Right lobe of liver (tissue), 6 donors: ENCODE measurements at regions not wholly inside any gene's neighbourhood (a gene's known extent, or its start where the extent isn't known, plus 50 kb on each side); places are given as distances from the start of the nearest gene placed in this dataset.
"Not testable (repeated sequence)": the region's sequence is repeated elsewhere in the genome, so short reads cannot be mapped to it uniquely, and the experiment has no call there.

ENCODE experiments used
- ATAC-seq, 4 donors: fragments of 200-7000 bp; cut with Tn5 transposase; one replicate each; pipeline ENCODE4 v1.9.1; 2020; ENCODE audit warnings: mild to moderate bottlenecking in 4 of 4, moderate library complexity in 4 of 4
- DNase-seq, 3 donors: peaks; one replicate each; pipeline ENCODE4 v3.0.0-alpha.2; 2020
- H3K27ac ChIP-seq, 3 donors: fragments of 200-600 bp; one replicate each; pipeline ENCODE4 v1.8.0; 2022
- H3K27me3 ChIP-seq, 2 donors: fragments of 200-600 bp; one replicate each; pipeline ENCODE4 v1.8.0; 2022
- H3K36me3 ChIP-seq, 4 donors: fragments of 200-600 bp; sonication (generic) in 1 of 4; one replicate each; pipeline versions ENCODE4 v1.5.1 to v1.8.0; 2017 to 2022; ENCODE audit warnings: control low read depth in 1 of 4
- H3K4me1 ChIP-seq, 4 donors: fragments of 200-600 bp; sonication (generic) in 1 of 4; one replicate each; pipeline versions ENCODE4 v1.5.1 to v1.8.0; 2017 to 2022; ENCODE audit warnings: control low read depth in 1 of 4
- H3K4me3 ChIP-seq, 3 donors: fragments of 200-600 bp; one replicate each; pipeline ENCODE4 v1.8.0; 2022
- H3K9me3 ChIP-seq, 4 donors: fragments of 200-600 bp; sonication (generic) in 1 of 4; one replicate each; pipeline versions ENCODE4 v1.5.1 to v1.8.0; 2017 to 2022; ENCODE audit warnings: control low read depth in 1 of 4
- CTCF ChIP-seq, 4 donors: fragments of 200-600 bp in 3 of 4; fragments of 450-650 bp in 1 of 4; IDR thresholded peaks; one replicate each; pipeline versions ENCODE4 v1.5.1 to v1.8.0; 2016 to 2022; ENCODE audit warnings: antibody characterized with exemption in 4 of 4, mild to moderate bottlenecking in 2 of 4
- POLR2A ChIP-seq: fragments of 450-650 bp; IDR thresholded peaks from one replicate; pipeline ENCODE4 v1.6.1; 2017; ENCODE audit warnings: antibody characterized with exemption, mild to moderate bottlenecking
- WGBS: methylation state at CpG from one replicate; pipeline ENCODE4 v1.1.6; 2018; ENCODE audit warnings: low coverage, low lambda C conversion rate; ENCODE audit not compliant: insufficient coverage; ENCODE audit errors: missing lambda C conversion rate; 5-methylcytosine and 5-hydroxymethylcytosine counted together
- intact Hi-C, 2 donors: fragments of 100-400 bp; cut with DNase I; formaldehyde crosslinking; loops; one replicate each; pipeline versions ENCODE4 v1.11.2 to v1.14.1; 2022
- donor health status: DM: no; HTN: yes; CAD: no.
- donor health status: DM: no; HTN: no; CAD: no.
- donor health status: DM: no; HTN: no; CAD: no.
- donor health status: DM: no; HTN: yes; CAD: no.
- donor health status: DM: no; HTN: yes; CAD: no.

GRCh38 chr5:126274763-126275125 lies 148.5 kb upstream of the GRAMD2B start:
- DNase-seq: no peak

GRCh38 chr5:126277762-126278161 lies 145.4 kb upstream of the GRAMD2B start:
- Histone ChIP-seq H3K4me3 (no peak overlapping the region), H3K36me3 (no peaks in the 10 kb centered on the region), H3K27me3 (no peaks in the 10 kb centered on the region), H3K27ac (no peak overlapping the region), H3K9me3 (no peaks in the 10 kb centered on the region), H3K4me1 (no peaks in the 10 kb centered on the region)
- intact Hi-C loops: no loop called here
- TF ChIP-seq CTCF (IDR thresholded peaks at IDR 0.05): no peak
- no peak for TF ChIP-seq POLR2A
- DNase-seq (no peak), ATAC-seq (no peak)

More at GRCh38 chr5:126274763-126275125, 148.5 kb upstream of the GRAMD2B start:
- Histone ChIP-seq H3K27ac (no peak overlapping the region), H3K4me3 (no peak overlapping the region), H3K9me3 (no peaks in the 10 kb centered on the region), H3K4me1 (no peaks in the 10 kb centered on the region), H3K36me3 (no peaks in the 10 kb centered on the region), H3K27me3 (no peaks in the 10 kb centered on the region)
- TF ChIP-seq POLR2A: no peak
- TF ChIP-seq CTCF (IDR thresholded peaks at IDR 0.05): no peak
- WGBS: 83% methylated on average over 3 of the region's 3 CpGs
- intact Hi-C loops: no loop called here
- ATAC-seq: no peak

- DNase-seq (no peak), ATAC-seq (no peak)
- TF ChIP-seq CTCF (IDR thresholded peaks at IDR 0.05) (no peak), POLR2A (no peak)
- no peak overlapping the region for H3K27ac ChIP-seq
- WGBS: 73% methylated on average over 1 of the region's 1 CpG
- no peaks in the 10 kb centered on the region for H3K27me3 ChIP-seq
- no peaks in the 10 kb centered on the region for H3K4me1 ChIP-seq
- H3K36me3 ChIP-seq: no peaks in the 10 kb centered on the region
- no peaks in the 10 kb centered on the region for H3K9me3 ChIP-seq
- intact Hi-C loops: no loop called here
- no peak overlapping the region for H3K4me3 ChIP-seq
These were observed 142.9 kb upstream of the GRAMD2B start for GRCh38 chr5:126280343-126280742.

- no peaks in the 10 kb centered on the region for H3K36me3 ChIP-seq
- H3K4me1 ChIP-seq: no peaks in the 10 kb centered on the region
- no peak for TF ChIP-seq POLR2A
- no peak for TF ChIP-seq CTCF (IDR thresholded peaks at IDR 0.05)
- no peak overlapping the region for H3K4me3 ChIP-seq
- DNase-seq: no peak
- H3K27ac ChIP-seq: no peak overlapping the region
- intact Hi-C loops: no loop called here
- ATAC-seq: no peak
- no peaks in the 10 kb centered on the region for H3K9me3 ChIP-seq
- H3K27me3 ChIP-seq: no peaks in the 10 kb centered on the region
These were observed 142.4 kb upstream of the GRAMD2B start for GRCh38 chr5:126280846-126281245.

- Histone ChIP-seq H3K27me3 (no peaks in the 10 kb centered on the region), H3K4me1 (no peaks in the 10 kb centered on the region), H3K4me3 (no peak overlapping the region), H3K27ac (no peak overlapping the region), H3K9me3 (no peaks in the 10 kb centered on the region), H3K36me3 (no peaks in the 10 kb centered on the region)
- WGBS: 75% methylated on average over 3 of the region's 6 CpGs
- TF ChIP-seq CTCF (IDR thresholded peaks at IDR 0.05) (no peak), POLR2A (no peak)
- no peak for DNase-seq
- intact Hi-C loops: no loop called here
- ATAC-seq: no peak
These were observed 138.1 kb upstream of the GRAMD2B start for GRCh38 chr5:126284977-126285696.

- 69% methylated on average over 2 of the region's 3 CpGs for WGBS
- intact Hi-C loops, ATAC-seq, DNase-seq, H3K4me3 ChIP-seq, H3K9me3 ChIP-seq, H3K27ac ChIP-seq, H3K4me1 ChIP-seq, H3K27me3 ChIP-seq, H3K36me3 ChIP-seq: not testable (repeated sequence)
These were observed 127.1 kb upstream of the GRAMD2B start for GRCh38 chr5:126296121-126296520.
